Gastroesophageal sphincter (tissue), 3 donors: ENCODE measurements at regions not wholly inside any gene's neighbourhood (a gene's known extent, or its start where the extent isn't known, plus 50 kb on each side); places are given as distances from the start of the nearest gene placed in this dataset.

Experiments used
- CTCF ChIP-seq, 4 experiments: fragments of 200-600 bp in 2 of 4; fragments of 450-650 bp in 2 of 4; sonication (generic) in 1 of 4; IDR thresholded peaks; one replicate each; pipeline ENCODE4 v1.5.1; 2017 to 2019; ENCODE audit warnings: antibody characterized with exemption in 4 of 4, mild to moderate bottlenecking in 2 of 4, moderate library complexity in 2 of 4
- EP300 ChIP-seq: sonication (generic); formaldehyde crosslinking; IDR thresholded peaks from one replicate; pipeline ENCODE4 v1.6.1; 2017; ENCODE audit warnings: antibody characterized with exemption, mild to moderate bottlenecking

- TF ChIP-seq EP300 (no peak), CTCF (IDR thresholded peaks at IDR 0.05) (no peak)
These were observed 71.1 kb upstream of the MAP4K3 start for GRCh38 chr2:39508198-39508597.
